OCI-LY7 (cell line): ENCODE measurements at regions not wholly inside any gene's neighbourhood (a gene's known extent, or its start where the extent isn't known, plus 50 kb on each side); places are given as distances from the start of the nearest gene placed in this dataset.

Source experiments
- BruUV-seq: library from RNA; stranded (reverse); fragments of 400-500 nt; replicated peaks from 2 replicates; lab custom pipeline; 2021; lab: Mats Ljungman, UMichigan
- CTCF ChIA-PET: fragments of 300-600 bp; sonication (Branson Sonifier 250); formaldehyde crosslinking; loops from one replicate; lab custom pipeline; 2022; ENCODE audit warnings: antibody characterized with exemption; ENCODE audit not compliant: unreplicated experiment; lab: Charles Lee
- POLR2A ChIA-PET: fragments of 300-600 bp; sonication (Branson Sonifier 250); formaldehyde crosslinking; loops from one replicate; lab custom pipeline; 2022; ENCODE audit warnings: antibody characterized with exemption; lab: Charles Lee
- DNase-seq: peaks from one replicate; pipeline ENCODE4 v3.0.0-alpha.2; 2015; ENCODE audit warnings: low spot score
- H2AFZ ChIP-seq: fragments of 200-600 bp; sonication (generic), shearing (Covaris generic); 2 replicates; pipeline ENCODE4 v1.6.1; 2014; ENCODE audit warnings: mild to moderate bottlenecking, antibody characterized with exemption, low read length, moderate library complexity
- H3K27ac ChIP-seq: fragments of 200-600 bp; sonication (generic); 2 replicates; pipeline ENCODE4 v1.5.1; 2014; ENCODE audit warnings: mixed run types, low read depth, mild to moderate bottlenecking, moderate library complexity, low read length, inconsistent platforms; ENCODE audit not compliant: poor library complexity, severe bottlenecking
- H3K36me3 ChIP-seq: fragments of 200-600 bp; sonication (generic); 2 replicates; pipeline ENCODE4 v1.6.1; 2014; ENCODE audit warnings: mild to moderate bottlenecking, antibody characterized with exemption, low read length, moderate library complexity, mixed read lengths; ENCODE audit not compliant: insufficient read depth
- H3K4me1 ChIP-seq: fragments of 200-600 bp; sonication (generic); 2 replicates; pipeline ENCODE4 v1.5.1; 2014; ENCODE audit warnings: mild to moderate bottlenecking, low read length; ENCODE audit not compliant: insufficient read depth, poor library complexity, severe bottlenecking
- H3K4me2 ChIP-seq: fragments of 200-600 bp; sonication (generic); 2 replicates; pipeline ENCODE4 v1.6.1; 2014; ENCODE audit warnings: mild to moderate bottlenecking, low read length
- H3K4me3 ChIP-seq: fragments of 200-600 bp; sonication (generic); 2 replicates; pipeline ENCODE4 v1.5.1; 2014; ENCODE audit warnings: mild to moderate bottlenecking, low read depth, low read length; ENCODE audit not compliant: poor library complexity, severe bottlenecking
- H3K79me2 ChIP-seq: fragments of 200-600 bp; sonication (generic); 2 replicates; pipeline ENCODE4 v1.6.1; 2016; ENCODE audit warnings: low read depth, mild to moderate bottlenecking, low read length, moderate library complexity, mixed read lengths; ENCODE audit not compliant: insufficient read depth
- H3K9me2 ChIP-seq: fragments of 200-600 bp; sonication (generic); 2 replicates; pipeline ENCODE4 v1.6.1; 2016; ENCODE audit warnings: mild to moderate bottlenecking, low read length, mixed read lengths; ENCODE audit not compliant: insufficient read depth
- H3K9me3 ChIP-seq: fragments of 200-600 bp; sonication (generic); 2 replicates; pipeline ENCODE4 v1.6.1; 2014; ENCODE audit warnings: mild to moderate bottlenecking, mixed run types, low read length, mixed read lengths
- H4K20me1 ChIP-seq: fragments of 200-600 bp; sonication (generic); 2 replicates; pipeline ENCODE4 v1.6.1; 2014; ENCODE audit warnings: mild to moderate bottlenecking, antibody characterized with exemption, low read length, moderate library complexity, mixed read lengths; ENCODE audit not compliant: insufficient read depth
- CTCF ChIP-seq: fragments of 200-600 bp; sonication (generic); conservative IDR thresholded peaks from 2 replicates; pipeline ENCODE4 v1.5.1; 2014; ENCODE audit warnings: mild to moderate bottlenecking, antibody characterized with exemption, low read length, moderate library complexity, mixed read lengths
- EZH2phosphoT487 ChIP-seq: fragments of 200-600 bp; sonication (generic); IDR thresholded peaks from 2 replicates; pipeline ENCODE4 v1.6.1; 2018; ENCODE audit warnings: low read depth, borderline replicate concordance, mild to moderate bottlenecking, mixed run types, antibody characterized with exemption, low read length, moderate library complexity, mixed read lengths
- intact Hi-C: fragments of 100-400 bp; cut with micrococcal nuclease; formaldehyde crosslinking; loops from one replicate; pipeline ENCODE4 v1.10.0; 2022; ENCODE audit not compliant: unreplicated experiment

GRCh38 chr1:14517841-14518180, 80.7 kb upstream of the KAZN start:
- no peak overlapping the region for H3K4me3 ChIP-seq
- no peaks in the 10 kb centered on the region for H3K9me2 ChIP-seq
- no peak overlapping the region for H3K4me2 ChIP-seq
- no peaks in the 10 kb centered on the region for H3K79me2 ChIP-seq
- H4K20me1 ChIP-seq = no peaks in the 10 kb centered on the region
- peak overlapping the region; percentile 6; the same call in 1 of the 2 replicates for H2AFZ ChIP-seq
- ChIA-PET CTCF (no interaction called here), POLR2A (interaction anchor here (0.7 kb wide), 1 partner anchor 24 kb away, joined by 7 read pairs; no protein-coding TSS in a partner anchor)
- BruUV-seq = no TSS peak
- intact Hi-C loops = no loop called here
- DNase-seq = peak; percentile 9
- H3K27ac ChIP-seq = no peak overlapping the region
- peaks cover 5% of the 10 kb centered on the region for H3K4me1 ChIP-seq
- H3K9me3 ChIP-seq = no peaks in the 10 kb centered on the region
- TF ChIP-seq CTCF = no peak
- no peak for TF ChIP-seq EZH2phosphoT487
- no peaks in the 10 kb centered on the region for H3K36me3 ChIP-seq

- intact Hi-C loops = no loop called here
- Histone ChIP-seq H3K79me2 (no peaks in the 10 kb centered on the region), H3K4me3 (no peak overlapping the region), H3K9me3 (no peaks in the 10 kb centered on the region), H3K9me2 (no peaks in the 10 kb centered on the region), H3K4me2 (no peak overlapping the region), H3K4me1 (peaks cover 5% of the 10 kb centered on the region), H4K20me1 (no peaks in the 10 kb centered on the region), H3K27ac (no peak overlapping the region), H3K36me3 (no peaks in the 10 kb centered on the region), H2AFZ (no peak overlapping the region)
- TF ChIP-seq EZH2phosphoT487 (no peak), CTCF (no peak)
- ChIA-PET POLR2A (no interaction called here), CTCF (no interaction called here)
- no TSS peak for BruUV-seq
- no peak for DNase-seq
These were observed 78.5 kb upstream of the KAZN start for GRCh38 chr1:14519976-14520375.

GRCh38 chr1:14520514-14521163, 77.8 kb upstream of the KAZN start:
- intact Hi-C loops = no loop called here
- Histone ChIP-seq H2AFZ (no peak overlapping the region), H3K27ac (no peak overlapping the region), H3K36me3 (no peaks in the 10 kb centered on the region), H3K4me2 (no peak overlapping the region), H3K9me2 (no peaks in the 10 kb centered on the region), H3K9me3 (no peaks in the 10 kb centered on the region), H3K4me3 (no peak overlapping the region), H4K20me1 (no peaks in the 10 kb centered on the region), H3K79me2 (no peaks in the 10 kb centered on the region), H3K4me1 (peaks cover 5% of the 10 kb centered on the region)
- DNase-seq = no peak
- no TSS peak for BruUV-seq
- ChIA-PET POLR2A (no interaction called here), CTCF (no interaction called here)
- no peak for TF ChIP-seq EZH2phosphoT487
- TF ChIP-seq CTCF = no peak
